ENCODE measurements at regions not wholly inside any gene's neighbourhood (a gene's known extent, or its start where the extent isn't known, plus 50 kb on each side); places are given as distances from the start of the nearest gene placed in this dataset.
"Not testable (repeated sequence)": the region's sequence is repeated elsewhere in the genome, so short reads cannot be mapped to it uniquely, and the experiment has no call there.

GRCh38 chr5:124022966-124023365, 511.0 kb downstream of the CSNK1G3 start:
- DNase-seq (ENCODE audit: insufficient read length, low spot score, missing footprints) = no peak
- no peak for TF ChIP-seq CTCF (IDR thresholded peaks at IDR 0.05; ENCODE audit: extremely low read depth, low read depth, low read length)
- Histone ChIP-seq H2AFZ (ENCODE audit: low read length) (no peak overlapping the region), H3K4me2 (ENCODE audit: insufficient read depth, low read length) (no peak overlapping the region), H3K4me3 (ENCODE audit: insufficient read depth, low read length) (no peak overlapping the region), H3K9me3 (ENCODE audit: low read depth, low read length) (no peaks in the 10 kb centered on the region), H3K4me1 (ENCODE audit: insufficient read depth, low read length) (peaks cover 2% of the 10 kb centered on the region), H3K27me3 (ENCODE audit: insufficient read depth, low read length) (no peaks in the 10 kb centered on the region), H3K79me2 (ENCODE audit: insufficient read depth, low read length) (no peaks in the 10 kb centered on the region), H4K20me1 (ENCODE audit: insufficient read depth, low read length) (no peaks in the 10 kb centered on the region), H3K27ac (ENCODE audit: low read depth, low read length) (no peak overlapping the region), H3K36me3 (ENCODE audit: insufficient read depth, low read length) (no peaks in the 10 kb centered on the region)

GRCh38 chr5:124021776-124022175, 509.8 kb downstream of the CSNK1G3 start:
- TF ChIP-seq CTCF (IDR thresholded peaks at IDR 0.05; ENCODE audit: extremely low read depth, low read depth, low read length) = no peak
- Histone ChIP-seq H3K4me2 (ENCODE audit: insufficient read depth, low read length) (no peak overlapping the region), H3K9me3 (ENCODE audit: low read depth, low read length) (no peaks in the 10 kb centered on the region), H3K36me3 (ENCODE audit: insufficient read depth, low read length) (no peaks in the 10 kb centered on the region), H4K20me1 (ENCODE audit: insufficient read depth, low read length) (no peaks in the 10 kb centered on the region), H3K27ac (ENCODE audit: low read depth, low read length) (no peak overlapping the region), H3K79me2 (ENCODE audit: insufficient read depth, low read length) (no peaks in the 10 kb centered on the region), H2AFZ (ENCODE audit: low read length) (no peak overlapping the region), H3K4me1 (ENCODE audit: insufficient read depth, low read length) (peaks cover 2% of the 10 kb centered on the region), H3K27me3 (ENCODE audit: insufficient read depth, low read length) (no peaks in the 10 kb centered on the region), H3K4me3 (ENCODE audit: insufficient read depth, low read length) (no peak overlapping the region)
- peak; percentile 15 for DNase-seq (ENCODE audit: insufficient read length, low spot score, missing footprints)

- Histone ChIP-seq H3K27me3 (ENCODE audit: insufficient read depth, low read length) (no peaks in the 10 kb centered on the region), H3K4me3 (ENCODE audit: insufficient read depth, low read length) (no peak overlapping the region), H3K4me2 (ENCODE audit: insufficient read depth, low read length) (no peak overlapping the region), H4K20me1 (ENCODE audit: insufficient read depth, low read length) (no peaks in the 10 kb centered on the region), H3K79me2 (ENCODE audit: insufficient read depth, low read length) (no peaks in the 10 kb centered on the region), H2AFZ (ENCODE audit: low read length) (no peak overlapping the region), H3K4me1 (ENCODE audit: insufficient read depth, low read length) (peaks cover 2% of the 10 kb centered on the region), H3K9me3 (ENCODE audit: low read depth, low read length) (no peaks in the 10 kb centered on the region), H3K27ac (ENCODE audit: low read depth, low read length) (no peak overlapping the region), H3K36me3 (ENCODE audit: insufficient read depth, low read length) (no peaks in the 10 kb centered on the region)
- no peak for DNase-seq (ENCODE audit: insufficient read length, low spot score, missing footprints)
- TF ChIP-seq CTCF (IDR thresholded peaks at IDR 0.05; ENCODE audit: extremely low read depth, low read depth, low read length) = no peak
Observed at GRCh38 chr5:124021066-124021641, 509.2 kb downstream of the CSNK1G3 start.

GRCh38 chr5:124017321-124017720, 505.3 kb downstream of the CSNK1G3 start:
- H3K27ac ChIP-seq (ENCODE audit: low read depth, low read length); H3K79me2 ChIP-seq (ENCODE audit: insufficient read depth, low read length); H3K4me3 ChIP-seq (ENCODE audit: insufficient read depth, low read length); H3K4me2 ChIP-seq (ENCODE audit: insufficient read depth, low read length); H3K27me3 ChIP-seq (ENCODE audit: insufficient read depth, low read length); H3K36me3 ChIP-seq (ENCODE audit: insufficient read depth, low read length); H4K20me1 ChIP-seq (ENCODE audit: insufficient read depth, low read length); DNase-seq (ENCODE audit: insufficient read length, low spot score, missing footprints); H2AFZ ChIP-seq (ENCODE audit: low read length); H3K9me3 ChIP-seq (ENCODE audit: low read depth, low read length); H3K4me1 ChIP-seq (ENCODE audit: insufficient read depth, low read length): not testable (repeated sequence)
